Stimulated activated CD4-positive, alpha-beta T cell treated with anti-CD3 and anti-CD28 coated beads, TNF-alpha, amount 100 ng/mL, for 24 hours (primary cell): ENCODE measurements at regions not wholly inside any gene's neighbourhood (a gene's known extent, or its start where the extent isn't known, plus 50 kb on each side); places are given as distances from the start of the nearest gene placed in this dataset.
"Not testable (repeated sequence)": the region's sequence is repeated elsewhere in the genome, so short reads cannot be mapped to it uniquely, and the experiment has no call there.

Source experiments
- DNase-seq, 3 experiments: peaks; one replicate each; pipeline ENCODE4 v3.0.0-alpha.2; 2020; ENCODE audit warnings: low read depth in 3 of 3

GRCh38 chr3:168779970-168780645, 684.4 kb upstream of the GOLIM4 start:
- DNase-seq: not testable (repeated sequence)

GRCh38 chr3:168753724-168754123, 658.0 kb upstream of the GOLIM4 start:
- DNase-seq: no peak

GRCh38 chr3:168752339-168752738, 656.6 kb upstream of the GOLIM4 start:
- DNase-seq: no peak

GRCh38 chr3:168747697-168748096, 652.0 kb upstream of the GOLIM4 start:
- DNase-seq: no peak

GRCh38 chr3:168738527-168739325, 643.0 kb upstream of the GOLIM4 start:
- DNase-seq: no peak

GRCh38 chr3:168736202-168736601, 640.5 kb upstream of the GOLIM4 start:
- DNase-seq: no peak

GRCh38 chr3:168730073-168730472, 634.3 kb upstream of the GOLIM4 start:
- no peak for DNase-seq

GRCh38 chr3:168722091-168722490, 626.4 kb upstream of the GOLIM4 start:
- no peak for DNase-seq

GRCh38 chr3:168714609-168715240, 619.0 kb upstream of the GOLIM4 start:
- no peak for DNase-seq

GRCh38 chr3:168709073-168709472, 613.3 kb upstream of the GOLIM4 start:
- DNase-seq: no peak

GRCh38 chr3:168707900-168708299, 612.2 kb upstream of the GOLIM4 start:
- no peak for DNase-seq

- no peak for DNase-seq
Measured at GRCh38 chr3:168705412-168705811, 609.7 kb upstream of the GOLIM4 start.

- no peak for DNase-seq
Measured at GRCh38 chr3:168696051-168696450, 600.3 kb upstream of the GOLIM4 start.

- no peak for DNase-seq
Measured at GRCh38 chr3:168693870-168694269, 598.1 kb upstream of the GOLIM4 start.

GRCh38 chr3:168688267-168688666, 592.5 kb upstream of the GOLIM4 start:
- no peak for DNase-seq

- DNase-seq: no peak
Measured at GRCh38 chr3:168684519-168684918, 588.8 kb upstream of the GOLIM4 start.

GRCh38 chr3:168678730-168679129, 583.0 kb upstream of the GOLIM4 start:
- DNase-seq: no peak

GRCh38 chr3:168671091-168671490, 575.4 kb upstream of the GOLIM4 start:
- no peak for DNase-seq

GRCh38 chr3:168660879-168661657, 565.3 kb upstream of the GOLIM4 start:
- not testable (repeated sequence) for DNase-seq

- no peak for DNase-seq
Measured at GRCh38 chr3:168659015-168659414, 563.3 kb upstream of the GOLIM4 start.

GRCh38 chr3:168655611-168656010, 559.9 kb upstream of the GOLIM4 start:
- no peak for DNase-seq

- no peak for DNase-seq
Measured at GRCh38 chr3:168654700-168655099, 559.0 kb upstream of the GOLIM4 start.
